ENCODE measurements at regions not wholly inside any gene's neighbourhood (a gene's known extent, or its start where the extent isn't known, plus 50 kb on each side); places are given as distances from the start of the nearest gene placed in this dataset.
"Not testable (repeated sequence)": the region's sequence is repeated elsewhere in the genome, so short reads cannot be mapped to it uniquely, and the experiment has no call there.

- DNase-seq (ENCODE audit: low spot score): peak; percentile 20
Measured at GRCh38 chr15:20346082-20346805, 195.4 kb downstream of the GOLGA6L6 start.

- peak; percentile 27 for DNase-seq (ENCODE audit: low spot score)
Measured at GRCh38 chr15:20345401-20345958, 196.1 kb downstream of the GOLGA6L6 start.

DNA sequence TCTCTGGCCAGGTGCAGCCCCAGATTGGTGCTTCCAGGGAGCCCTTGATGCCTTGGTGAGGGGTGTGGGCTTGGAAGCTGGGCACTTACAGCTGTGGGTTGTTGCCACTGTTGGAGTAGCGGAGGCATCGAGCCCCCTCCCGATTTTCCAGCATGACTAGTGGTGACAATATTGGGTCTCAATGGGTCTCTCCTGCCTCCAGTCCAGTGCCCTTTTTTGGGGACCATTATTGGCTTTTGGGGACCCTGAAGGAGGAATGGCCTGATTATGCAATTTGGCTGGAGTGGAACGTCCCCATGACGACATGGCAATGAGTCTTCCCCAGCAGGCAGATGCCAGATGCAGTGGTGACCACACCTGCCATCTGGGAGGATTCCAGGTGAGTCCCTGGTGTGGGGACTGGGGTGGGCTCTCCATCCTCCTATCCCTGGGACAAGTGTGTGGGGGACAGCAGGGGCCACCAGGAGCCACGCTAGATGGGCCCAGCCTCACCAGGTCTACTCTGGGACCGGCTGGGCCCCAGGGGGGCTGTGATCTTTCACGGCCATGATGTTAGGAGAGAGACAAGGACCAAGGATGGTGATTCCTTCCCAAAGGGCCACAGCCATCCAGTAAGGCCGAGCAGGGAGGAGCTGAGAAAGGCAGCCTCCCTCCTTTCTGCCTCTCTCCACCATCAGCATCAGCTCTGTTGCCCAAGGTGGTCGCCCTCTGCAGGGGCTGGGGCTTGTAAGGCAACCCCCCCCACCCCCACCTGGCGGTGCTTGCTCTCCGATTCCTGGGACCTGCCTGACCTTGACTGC, 196.8 kb downstream of the GOLGA6L6 start:
- peak; percentile 16 for DNase-seq (ENCODE audit: low spot score)

GRCh38 chr15:20343395-20344211, 198.0 kb downstream of the GOLGA6L6 start:
- DNase-seq (ENCODE audit: low spot score): not testable (repeated sequence)

- not testable (repeated sequence) for DNase-seq (ENCODE audit: low spot score)
Measured at GRCh38 chr15:20342601-20343394, 198.8 kb downstream of the GOLGA6L6 start.

- DNase-seq (ENCODE audit: low spot score): peak; percentile 17
Measured at GRCh38 chr15:20341901-20342600, 199.5 kb downstream of the GOLGA6L6 start.

GRCh38 chr15:20340931-20341661, 200.5 kb downstream of the GOLGA6L6 start:
- DNase-seq (ENCODE audit: low spot score): peak; percentile 53

DNA sequence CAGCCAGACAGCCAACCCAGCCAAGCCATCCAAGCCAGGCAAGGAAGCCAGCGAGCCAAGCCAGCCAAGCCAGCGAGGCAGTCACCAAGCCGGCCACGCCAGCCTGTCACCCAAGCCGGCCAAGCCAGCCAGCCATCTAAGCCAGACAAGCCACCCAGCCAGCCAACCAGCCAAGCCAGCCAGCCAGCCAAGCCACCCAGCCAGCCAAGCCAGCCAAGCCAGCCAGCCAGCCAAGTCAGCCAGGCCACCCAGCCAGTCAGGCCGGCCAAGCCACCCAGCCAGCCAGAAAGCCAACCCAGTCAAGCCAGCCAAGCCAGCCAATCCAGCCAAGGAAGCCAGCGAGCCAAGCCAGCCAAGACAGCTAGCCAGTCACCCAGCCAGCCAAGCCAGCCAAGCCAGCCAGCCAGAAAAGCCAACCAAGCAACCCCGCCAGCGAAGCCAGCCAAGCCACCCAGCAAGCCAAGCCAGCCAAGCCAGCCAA, 201.2 kb downstream of the GOLGA6L6 start:
- peak; percentile 52 for DNase-seq (ENCODE audit: low spot score)

DNA sequence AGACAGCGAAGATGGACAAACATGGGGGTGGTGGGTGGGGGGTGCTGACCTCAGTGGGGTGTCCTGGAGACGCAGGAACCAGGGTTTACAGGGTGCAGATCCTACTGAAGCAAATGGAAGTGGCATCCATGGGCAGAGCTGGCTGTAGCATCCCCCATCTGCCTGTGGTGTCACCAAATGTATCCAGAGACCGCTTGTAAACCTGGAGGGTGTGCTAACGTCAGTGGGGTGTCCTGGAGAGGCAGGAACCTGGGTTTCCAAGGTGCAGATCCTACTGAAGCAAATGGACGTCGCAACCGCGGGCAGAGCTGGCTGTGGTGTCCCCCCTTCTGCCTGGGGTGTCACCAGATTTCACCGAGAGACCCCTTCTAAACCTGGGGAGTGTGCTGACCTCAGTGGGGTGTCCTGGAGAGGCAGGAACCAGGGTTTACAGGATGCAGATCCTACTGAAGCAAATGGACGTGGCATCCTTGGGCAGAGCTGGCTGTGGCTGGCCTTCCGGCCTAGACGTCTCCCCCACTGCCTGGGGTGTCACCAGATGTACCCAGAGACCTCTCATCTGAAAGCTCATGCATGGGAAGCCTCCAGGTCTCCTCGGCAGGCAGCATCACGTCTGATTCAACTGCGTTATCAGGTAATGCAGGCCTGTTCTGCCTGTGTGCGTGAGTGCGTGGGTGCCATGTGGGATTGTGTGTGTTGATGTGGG, 202.4 kb downstream of the GOLGA6L6 start:
- DNase-seq (ENCODE audit: low spot score): peak; percentile 4

- not testable (repeated sequence) for DNase-seq (ENCODE audit: low spot score)
Measured at GRCh38 chr15:20338671-20339070, 202.9 kb downstream of the GOLGA6L6 start.

- not testable (repeated sequence) for DNase-seq (ENCODE audit: low spot score)
Measured at GRCh38 chr15:20337238-20337637, 204.4 kb downstream of the GOLGA6L6 start.

DNA sequence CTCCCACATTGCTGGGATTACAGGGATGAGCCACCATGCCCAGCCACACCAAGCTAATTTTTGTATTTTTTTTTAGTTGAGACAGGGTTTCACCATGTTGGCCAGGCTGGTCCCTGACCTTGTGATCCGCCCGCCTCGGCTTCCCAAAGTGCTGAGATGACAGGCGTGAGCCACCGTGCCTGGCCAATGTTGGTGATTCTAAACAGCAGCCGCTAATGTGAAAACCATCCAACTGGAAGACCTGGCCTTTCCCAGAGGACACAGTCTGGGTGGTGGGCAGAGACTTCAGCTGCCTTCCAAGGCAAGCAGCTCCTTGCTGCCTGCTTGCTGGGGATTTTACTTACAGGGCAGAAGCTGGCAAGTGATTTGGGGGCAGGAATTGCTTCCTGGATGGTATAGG, 207.1 kb downstream of the GOLGA6L6 start:
- DNase-seq (ENCODE audit: low spot score): not testable (repeated sequence)

GRCh38 chr15:20325751-20326150, 215.8 kb downstream of the GOLGA6L6 start:
- not testable (repeated sequence) for DNase-seq (ENCODE audit: low spot score)

- DNase-seq (ENCODE audit: low spot score): not testable (repeated sequence)
Measured at GRCh38 chr15:20317132-20317531, 224.5 kb downstream of the GOLGA6L6 start.

GRCh38 chr15:20311014-20311680, 230.5 kb downstream of the GOLGA6L6 start:
- not testable (repeated sequence) for DNase-seq (ENCODE audit: low spot score)

DNA sequence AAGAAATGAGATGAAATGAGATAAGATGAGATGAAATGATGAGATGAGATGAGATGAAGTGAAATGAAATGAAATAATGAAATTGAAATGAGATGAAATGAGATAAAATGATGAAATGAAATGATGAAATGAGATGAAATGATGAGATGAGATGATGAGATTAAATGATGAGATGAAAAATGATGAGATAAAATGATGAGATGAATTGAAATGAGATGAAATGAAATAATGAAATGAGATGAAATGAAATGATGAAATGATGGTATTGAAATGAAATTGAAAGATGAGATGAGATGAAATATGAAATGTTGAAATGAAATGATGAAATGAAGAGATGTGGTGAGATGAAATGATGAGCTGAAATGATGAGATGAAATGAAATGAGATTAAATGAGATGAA, 231.0 kb downstream of the GOLGA6L6 start:
- no peak for DNase-seq (ENCODE audit: low spot score)

DNA sequence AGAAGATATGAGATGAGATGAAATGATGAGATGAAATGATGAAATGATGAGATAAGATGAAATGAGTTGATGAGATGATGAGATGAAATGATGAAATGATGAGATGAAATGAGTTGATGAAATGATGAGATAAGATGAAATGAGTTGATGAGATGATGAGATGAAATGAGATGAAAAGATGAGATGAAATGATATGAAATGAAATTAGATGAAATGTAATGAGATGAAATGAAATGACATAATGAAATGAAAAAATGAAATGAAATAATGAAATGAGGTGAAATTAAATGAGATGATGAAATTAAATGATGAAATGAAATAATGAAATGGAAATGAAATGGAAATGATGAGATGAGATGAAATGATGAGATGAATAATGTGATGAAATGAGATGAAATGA, 231.6 kb downstream of the GOLGA6L6 start:
- not testable (repeated sequence) for DNase-seq (ENCODE audit: low spot score)

DNA sequence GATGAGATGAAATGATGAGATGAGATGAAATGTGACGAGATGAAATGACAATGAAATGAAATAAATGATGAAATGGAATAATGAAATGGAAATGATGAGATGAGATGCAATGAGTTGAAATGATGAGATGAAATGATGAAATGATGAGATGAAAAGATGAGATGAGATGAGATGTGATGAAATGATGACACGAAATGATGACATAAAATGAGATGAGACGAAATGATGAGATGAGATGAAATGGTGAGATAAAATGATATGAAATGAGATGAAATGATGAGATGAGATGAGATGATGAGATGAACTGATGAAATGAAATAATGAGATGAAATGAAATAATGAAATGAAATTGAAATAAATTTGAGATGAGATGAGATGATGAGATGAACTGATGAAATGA, 232.2 kb downstream of the GOLGA6L6 start:
- DNase-seq (ENCODE audit: low spot score): not testable (repeated sequence)

All from AG20443 (cell line).